Astrocyte (in vitro differentiated cells and primary cell): ENCODE measurements at regions not wholly inside any gene's neighbourhood (a gene's known extent, or its start where the extent isn't known, plus 50 kb on each side); places are given as distances from the start of the nearest gene placed in this dataset.

Source experiments
- CTCF ChIP-seq: IDR thresholded peaks from 2 replicates; pipeline ENCODE4 v1.5.1; 2011; ENCODE audit warnings: low read depth, mild to moderate bottlenecking, inconsistent platforms, low read length, moderate library complexity; ENCODE audit not compliant: insufficient read depth
- EZH2 ChIP-seq: IDR thresholded peaks from 2 replicates; pipeline ENCODE4 v1.6.1; 2012; ENCODE audit warnings: mild to moderate bottlenecking, low read length, inconsistent platforms; ENCODE audit not compliant: insufficient read depth

GRCh38 chrX:34768290-34768689 lies 111.2 kb upstream of the TMEM47 start:
- no peak for TF ChIP-seq CTCF
- TF ChIP-seq EZH2: no peak
